Transverse colon (tissue), 4 donors: ENCODE measurements at regions not wholly inside any gene's neighbourhood (a gene's known extent, or its start where the extent isn't known, plus 50 kb on each side); places are given as distances from the start of the nearest gene placed in this dataset.

Source experiments
- DNase-seq: peaks from one replicate; pipeline ENCODE4 v3.0.0-alpha.2; 2019
- H3K27ac ChIP-seq, 4 donors: fragments of 200-600 bp; sonication (generic); 2 replicates each; pipeline ENCODE4 v1.5.1; 2016 to 2018; ENCODE audit warnings: inconsistent platforms in 4 of 4
- H3K27me3 ChIP-seq: fragments of 200-600 bp; sonication (generic); 2 replicates; pipeline ENCODE4 v1.5.1; 2017; ENCODE audit warnings: inconsistent platforms
- H3K36me3 ChIP-seq, 4 donors: fragments of 200-600 bp; sonication (generic); 2 replicates each; pipeline ENCODE4 v1.5.1; 2017 to 2019; ENCODE audit warnings: inconsistent platforms in 4 of 4
- H3K4me1 ChIP-seq, 4 donors: fragments of 200-600 bp; sonication (generic); 2 replicates each; pipeline ENCODE4 v1.5.1; 2017 to 2020; ENCODE audit warnings: inconsistent platforms in 4 of 4
- H3K4me3 ChIP-seq, 4 donors: fragments of 200-600 bp; sonication (generic); 1 replicate in 1 of 4; 2 replicates in 3 of 4; pipeline versions ENCODE4 v1.5.1 to v1.6.1; 2017 to 2019; ENCODE audit warnings: inconsistent platforms in 4 of 4
- H3K9me3 ChIP-seq, 2 donors: fragments of 200-600 bp; sonication (generic); 2 replicates each; pipeline ENCODE4 v1.5.1; 2017 to 2019; ENCODE audit warnings: inconsistent platforms in 2 of 2
- CTCF ChIP-seq, 5 experiments: fragments of 200-600 bp in 3 of 5; fragments of 450-650 bp in 2 of 5; sonication (generic) in 3 of 5; IDR thresholded peaks; 1 replicate in 2 of 5; 2 replicates in 3 of 5; pipeline ENCODE4 v1.5.1; 2016 to 2017; ENCODE audit warnings: antibody characterized with exemption in 5 of 5, inconsistent platforms in 3 of 5, mild to moderate bottlenecking in 2 of 5, moderate library complexity in 1 of 5
- EP300 ChIP-seq: sonication (generic); formaldehyde crosslinking; IDR thresholded peaks from one replicate; pipeline ENCODE4 v1.6.1; 2017; ENCODE audit warnings: antibody characterized with exemption, low read depth
- POLR2A ChIP-seq: fragments of 450-650 bp; IDR thresholded peaks from one replicate; pipeline ENCODE4 v1.6.1; 2016; ENCODE audit warnings: antibody characterized with exemption, mild to moderate bottlenecking, moderate library complexity
- POLR2AphosphoS5 ChIP-seq, 3 donors: sonication (generic); formaldehyde crosslinking; IDR thresholded peaks; one replicate each; pipeline ENCODE4 v1.6.1; 2016; ENCODE audit warnings: antibody characterized with exemption in 3 of 3
- WGBS, 2 donors: methylation state at CpG; one replicate each; pipeline ENCODE4 v1.1.5; 2018; ENCODE audit warnings: low coverage in 1 of 2; 5-methylcytosine and 5-hydroxymethylcytosine counted together
- in situ Hi-C, 4 donors: fragments of 200-750 bp; cut with MboI; loops; one replicate each; pipeline versions ENCODE4 v1.15.0 to v1.15.1; 2017; ENCODE audit warnings: low sequenced_read_pairs in 3 of 4, low pct_ligation_motif_present in 1 of 4, low pct_unique_long_range_greater_than_20kb in 1 of 4
- intact Hi-C: fragments of 100-400 bp; cut with DNase I; formaldehyde crosslinking; loops from one replicate; pipeline ENCODE4 v1.15.1; 2023; ENCODE audit warnings: low total_unique reads

DNA sequence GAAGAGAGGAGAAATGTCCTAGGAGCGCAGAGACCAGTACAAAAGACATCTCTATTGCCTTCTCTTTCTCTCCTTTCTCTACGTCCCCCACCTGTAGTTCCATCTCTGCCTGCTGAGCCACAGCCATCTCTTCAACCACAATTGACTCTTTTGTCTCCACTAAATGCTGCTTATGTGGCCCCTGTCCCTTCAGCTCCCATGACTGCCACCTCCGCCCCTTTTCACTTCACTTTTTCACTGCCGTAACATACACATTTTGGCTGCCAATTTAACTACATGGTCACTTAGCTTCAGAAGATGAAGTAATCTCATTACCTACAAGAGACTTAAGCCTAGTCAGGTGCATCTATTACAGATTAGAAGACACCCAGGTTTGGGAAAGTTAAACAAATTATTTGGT is 81.9 kb downstream of the MZT1 start:
- Histone ChIP-seq H3K27ac (no peak overlapping the region), H3K27me3 (no peaks in the 10 kb centered on the region), H3K4me3 (no peak overlapping the region), H3K36me3 (no peaks in the 10 kb centered on the region), H3K4me1 (no peaks in the 10 kb centered on the region), H3K9me3 (no peaks in the 10 kb centered on the region)
- 73 to 88% methylated on average over 4 of the region's 4 CpGs for WGBS, 2 donors
- no peak for DNase-seq
- no peak for TF ChIP-seq CTCF (IDR thresholded peaks at IDR 0.05)
- TF ChIP-seq POLR2A: no peak
- TF ChIP-seq POLR2AphosphoS5 (IDR thresholded peaks at IDR 0.05): no peak
- no peak for TF ChIP-seq EP300
- intact Hi-C loops: no loop called here
- in situ Hi-C loops: no loop called here

GRCh38 chr13:72643311-72643989 is 84.0 kb downstream of the MZT1 start:
- no peaks in the 10 kb centered on the region for H3K4me1 ChIP-seq
- no peaks in the 10 kb centered on the region for H3K27me3 ChIP-seq
- WGBS, 2 donors: 36 to 44% methylated on average over 3 of the region's 3 CpGs
- no peak overlapping the region for H3K27ac ChIP-seq
- peak; percentile 69 for DNase-seq
- no peak overlapping the region for H3K4me3 ChIP-seq
- intact Hi-C loops: no loop called here
- no peak for TF ChIP-seq POLR2A
- TF ChIP-seq CTCF (IDR thresholded peaks at IDR 0.05): peak; percentile 38 to 66 (median 51)
- H3K36me3 ChIP-seq: no peaks in the 10 kb centered on the region
- H3K9me3 ChIP-seq: no peaks in the 10 kb centered on the region
- in situ Hi-C loops: no loop called here

DNA sequence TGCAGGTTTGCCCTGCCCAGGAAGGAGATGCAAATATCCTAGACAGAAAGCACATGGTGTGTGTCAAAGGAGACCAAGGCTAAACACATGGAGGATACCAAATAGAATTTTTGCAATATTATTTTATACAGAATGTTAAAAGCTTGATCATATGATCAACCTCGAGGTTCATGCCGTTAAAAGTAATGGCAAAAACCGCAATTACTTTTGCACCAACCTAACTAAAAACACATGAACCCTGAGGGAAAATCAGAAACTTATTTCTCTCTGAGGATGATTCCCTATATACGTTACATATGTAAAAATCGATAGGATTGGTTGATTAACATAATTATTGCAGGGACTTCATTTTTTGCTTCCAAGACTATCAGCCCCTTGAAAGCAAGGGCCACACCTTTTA is 88.1 kb downstream of the MZT1 start:
- no peaks in the 10 kb centered on the region for H3K27me3 ChIP-seq
- WGBS, 2 donors: 84 to 94% methylated on average over 5 of the region's 5 CpGs
- DNase-seq: no peak
- no peak overlapping the region for H3K4me3 ChIP-seq
- intact Hi-C loops: no loop called here
- H3K9me3 ChIP-seq: no peaks in the 10 kb centered on the region
- H3K36me3 ChIP-seq: no peaks in the 10 kb centered on the region
- H3K27ac ChIP-seq: no peak overlapping the region
- H3K4me1 ChIP-seq: no peaks in the 10 kb centered on the region
- in situ Hi-C loops: no loop called here
- no peak for TF ChIP-seq POLR2AphosphoS5 (IDR thresholded peaks at IDR 0.05)
- no peak for TF ChIP-seq POLR2A

DNA sequence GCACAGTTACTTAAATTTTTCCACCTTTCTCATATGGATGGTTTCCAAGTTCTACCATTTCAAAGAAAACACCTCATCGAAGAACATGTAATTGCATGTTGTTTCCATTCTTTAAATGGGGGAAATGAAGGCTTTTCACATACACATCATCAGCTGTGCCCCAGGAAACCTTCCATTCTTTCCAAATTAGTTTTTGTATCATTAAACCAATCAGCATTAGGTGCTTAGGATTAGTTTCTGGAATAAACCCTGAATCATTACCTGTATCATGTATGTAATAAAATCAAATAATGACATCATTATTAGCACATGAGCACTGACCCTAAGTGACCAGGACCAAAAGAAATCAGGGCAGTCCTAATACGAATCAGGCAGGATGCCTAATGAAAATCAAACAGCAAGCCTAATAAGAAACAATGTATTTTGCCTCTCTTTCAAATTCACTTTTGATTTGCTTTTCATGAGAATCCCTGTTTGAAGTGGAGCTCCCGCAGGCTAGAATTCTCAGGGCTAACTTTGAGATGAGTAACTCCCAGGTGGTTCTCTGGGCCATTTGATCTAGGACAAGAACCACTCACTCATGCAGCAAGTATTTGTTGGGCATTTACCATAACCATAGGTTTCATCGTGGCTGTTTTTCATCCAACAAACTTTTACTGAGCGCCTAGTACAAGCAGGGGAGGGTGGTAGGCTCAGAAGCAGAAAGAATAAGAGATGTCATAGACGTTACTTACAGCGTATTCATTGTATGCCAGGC is 89.2 kb downstream of the MZT1 start:
- H3K27me3 ChIP-seq: no peaks in the 10 kb centered on the region
- no peak overlapping the region for H3K27ac ChIP-seq
- H3K4me1 ChIP-seq: no peaks in the 10 kb centered on the region
- no peak for TF ChIP-seq EP300
- no peak for TF ChIP-seq POLR2AphosphoS5 (IDR thresholded peaks at IDR 0.05)
- no peak for TF ChIP-seq CTCF (IDR thresholded peaks at IDR 0.05)
- TF ChIP-seq POLR2A: no peak
- no peak overlapping the region for H3K4me3 ChIP-seq
- no peak for DNase-seq
- no peaks in the 10 kb centered on the region for H3K36me3 ChIP-seq
- intact Hi-C loops: no loop called here
- 74 to 82% methylated on average over 5 to 7 of the region's 7 CpGs for WGBS, 2 donors
- no peaks in the 10 kb centered on the region for H3K9me3 ChIP-seq
- in situ Hi-C loops: no loop called here
